ENCODE measurements at regions not wholly inside any gene's neighbourhood (a gene's known extent, or its start where the extent isn't known, plus 50 kb on each side); places are given as distances from the start of the nearest gene placed in this dataset.

DNA sequence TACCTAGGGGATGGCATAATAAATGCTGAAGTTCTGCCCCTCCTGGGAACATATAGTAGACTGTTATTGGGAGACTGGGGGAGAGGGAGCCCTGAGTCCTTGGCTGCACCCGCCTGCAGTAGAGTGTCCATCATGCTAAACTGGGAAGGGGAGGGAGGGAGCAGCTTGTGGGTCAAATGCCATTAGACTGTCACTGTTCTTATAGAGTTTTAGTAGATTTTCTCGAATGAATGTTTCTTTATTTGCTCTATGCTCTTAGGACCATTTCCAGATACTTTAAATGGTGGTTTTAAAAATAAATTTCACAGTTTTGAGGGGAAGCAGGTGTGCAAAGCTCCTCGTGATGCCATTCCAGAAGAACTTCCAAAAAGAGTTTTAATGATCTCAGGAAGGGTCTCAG lies 111.6 kb upstream of the USP9X start:
- Histone ChIP-seq H3K27ac (ENCODE audit: low read depth, low read length, poor library complexity, severe bottlenecking) (no peak overlapping the region), H3K4me2 (ENCODE audit: low read length) (no peak overlapping the region), H3K9ac (ENCODE audit: low read length) (no peak overlapping the region), H3K79me2 (ENCODE audit: insufficient read depth, low read length) (no peaks in the 10 kb centered on the region), H3K27me3 (ENCODE audit: insufficient read depth, low read length) (no peaks in the 10 kb centered on the region), H3K4me3 (ENCODE audit: low read depth, low read length, poor library complexity, severe bottlenecking) (no peak overlapping the region), H3F3A (ENCODE audit: insufficient read depth, low read length) (no peaks in the 10 kb centered on the region), H3K9me2 (ENCODE audit: low read depth, low read length) (no peaks in the 10 kb centered on the region), H3K4me1 (ENCODE audit: insufficient read depth, low read length, severe bottlenecking) (no peaks in the 10 kb centered on the region), H2AFZ (ENCODE audit: low read length) (no peak overlapping the region), H4K20me1 (ENCODE audit: insufficient read depth, low read length) (no peaks in the 10 kb centered on the region), H3K36me3 (ENCODE audit: insufficient read depth, low read length) (no peaks in the 10 kb centered on the region), H3K9me3 (ENCODE audit: low read length) (no peaks in the 10 kb centered on the region)
- TF ChIP-seq, protein P1, sequence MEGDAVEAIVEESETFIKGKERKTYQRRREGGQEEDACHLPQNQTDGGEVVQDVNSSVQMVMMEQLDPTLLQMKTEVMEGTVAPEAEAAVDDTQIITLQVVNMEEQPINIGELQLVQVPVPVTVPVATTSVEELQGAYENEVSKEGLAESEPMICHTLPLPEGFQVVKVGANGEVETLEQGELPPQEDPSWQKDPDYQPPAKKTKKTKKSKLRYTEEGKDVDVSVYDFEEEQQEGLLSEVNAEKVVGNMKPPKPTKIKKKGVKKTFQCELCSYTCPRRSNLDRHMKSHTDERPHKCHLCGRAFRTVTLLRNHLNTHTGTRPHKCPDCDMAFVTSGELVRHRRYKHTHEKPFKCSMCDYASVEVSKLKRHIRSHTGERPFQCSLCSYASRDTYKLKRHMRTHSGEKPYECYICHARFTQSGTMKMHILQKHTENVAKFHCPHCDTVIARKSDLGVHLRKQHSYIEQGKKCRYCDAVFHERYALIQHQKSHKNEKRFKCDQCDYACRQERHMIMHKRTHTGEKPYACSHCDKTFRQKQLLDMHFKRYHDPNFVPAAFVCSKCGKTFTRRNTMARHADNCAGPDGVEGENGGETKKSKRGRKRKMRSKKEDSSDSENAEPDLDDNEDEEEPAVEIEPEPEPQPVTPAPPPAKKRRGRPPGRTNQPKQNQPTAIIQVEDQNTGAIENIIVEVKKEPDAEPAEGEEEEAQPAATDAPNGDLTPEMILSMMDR (IDR thresholded peaks at IDR 0.05; ENCODE audit: low read length), result no peak
- no peak for TF ChIP-seq EZH2 (IDR thresholded peaks at IDR 0.05; ENCODE audit: borderline replicate concordance, low read length)

- H2AFZ ChIP-seq (ENCODE audit: low read length), result no peak overlapping the region
- no peaks in the 10 kb centered on the region for H3K4me1 ChIP-seq (ENCODE audit: insufficient read depth, low read length, severe bottlenecking)
- no peaks in the 10 kb centered on the region for H3K9me2 ChIP-seq (ENCODE audit: low read depth, low read length)
Observed at GRCh38 chrX:40975951-40976350, 109.3 kb upstream of the USP9X start.

DNA sequence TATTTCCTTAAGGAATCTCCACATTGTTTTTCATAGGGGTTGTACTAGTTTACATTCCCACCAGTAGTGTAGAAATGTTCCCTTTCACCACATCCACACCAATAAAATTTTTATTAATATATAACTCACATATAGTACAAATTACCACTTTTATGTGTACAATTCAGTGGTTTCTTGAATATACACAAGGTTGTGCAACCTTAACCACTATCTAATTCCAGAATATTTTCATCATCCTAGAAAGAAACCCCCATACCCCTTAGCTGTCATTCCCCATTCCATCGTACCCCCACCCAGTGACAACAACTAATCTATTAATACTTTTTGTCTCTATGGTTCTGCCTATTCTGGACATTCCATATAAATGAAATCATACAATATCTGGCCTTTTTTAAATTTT lies 108.3 kb upstream of the USP9X start:
- Histone ChIP-seq H3K4me2 (ENCODE audit: low read length) (no peak overlapping the region), H3K4me3 (ENCODE audit: low read depth, low read length, poor library complexity, severe bottlenecking) (no peak overlapping the region), H3K4me1 (ENCODE audit: insufficient read depth, low read length, severe bottlenecking) (no peaks in the 10 kb centered on the region), H3K9me2 (ENCODE audit: low read depth, low read length) (no peaks in the 10 kb centered on the region), H3K79me2 (ENCODE audit: insufficient read depth, low read length) (no peaks in the 10 kb centered on the region), H3K27ac (ENCODE audit: low read depth, low read length, poor library complexity, severe bottlenecking) (no peak overlapping the region), H3F3A (ENCODE audit: insufficient read depth, low read length) (no peaks in the 10 kb centered on the region), H2AFZ (ENCODE audit: low read length) (no peak overlapping the region), H3K27me3 (ENCODE audit: insufficient read depth, low read length) (no peaks in the 10 kb centered on the region), H4K20me1 (ENCODE audit: insufficient read depth, low read length) (no peaks in the 10 kb centered on the region), H3K9me3 (ENCODE audit: low read length) (no peaks in the 10 kb centered on the region), H3K9ac (ENCODE audit: low read length) (no peak overlapping the region), H3K36me3 (ENCODE audit: insufficient read depth, low read length) (no peaks in the 10 kb centered on the region)
- no peak for TF ChIP-seq EZH2 (IDR thresholded peaks at IDR 0.05; ENCODE audit: borderline replicate concordance, low read length)
- TF ChIP-seq, protein P1 (IDR thresholded peaks at IDR 0.05; ENCODE audit: low read length), result no peak

More at GRCh38 chrX:40975951-40976350, 109.3 kb upstream of the USP9X start:
- Histone ChIP-seq H3K36me3 (ENCODE audit: insufficient read depth, low read length) (no peaks in the 10 kb centered on the region), H3K27ac (ENCODE audit: low read depth, low read length, poor library complexity, severe bottlenecking) (no peak overlapping the region), H3F3A (ENCODE audit: insufficient read depth, low read length) (no peaks in the 10 kb centered on the region), H3K79me2 (ENCODE audit: insufficient read depth, low read length) (no peaks in the 10 kb centered on the region), H3K9me3 (ENCODE audit: low read length) (no peaks in the 10 kb centered on the region), H4K20me1 (ENCODE audit: insufficient read depth, low read length) (no peaks in the 10 kb centered on the region), H3K4me3 (ENCODE audit: low read depth, low read length, poor library complexity, severe bottlenecking) (no peak overlapping the region), H3K4me2 (ENCODE audit: low read length) (no peak overlapping the region), H3K9ac (ENCODE audit: low read length) (no peak overlapping the region), H3K27me3 (ENCODE audit: insufficient read depth, low read length) (no peaks in the 10 kb centered on the region)
- no peak for TF ChIP-seq EZH2 (IDR thresholded peaks at IDR 0.05; ENCODE audit: borderline replicate concordance, low read length)
- TF ChIP-seq, protein P1 (IDR thresholded peaks at IDR 0.05; ENCODE audit: low read length), result no peak
